ENCODE measurements at regions not wholly inside any gene's neighbourhood (a gene's known extent, or its start where the extent isn't known, plus 50 kb on each side); places are given as distances from the start of the nearest gene placed in this dataset.

DNA sequence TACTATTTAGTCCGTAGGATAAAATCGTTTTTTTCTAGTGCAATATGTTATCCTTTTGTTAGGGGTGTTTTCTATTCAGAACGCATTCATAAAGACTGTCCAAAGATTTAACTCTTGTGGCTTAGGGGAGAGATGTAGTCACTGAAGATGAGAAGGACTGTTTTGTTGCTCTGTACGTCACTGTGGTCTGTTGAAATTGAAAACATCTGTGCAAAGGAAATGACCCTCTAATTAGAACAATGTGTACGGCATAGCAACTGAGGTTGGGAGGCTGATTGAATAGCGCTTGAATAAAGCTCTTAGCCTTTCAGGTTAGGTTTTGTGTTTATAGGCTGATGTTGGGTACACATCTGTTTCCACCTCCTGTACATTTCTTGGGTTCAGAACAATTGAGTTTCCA lies 453.4 kb upstream of the AKR1E2 start:
- DNase-seq, result no peak

DNA sequence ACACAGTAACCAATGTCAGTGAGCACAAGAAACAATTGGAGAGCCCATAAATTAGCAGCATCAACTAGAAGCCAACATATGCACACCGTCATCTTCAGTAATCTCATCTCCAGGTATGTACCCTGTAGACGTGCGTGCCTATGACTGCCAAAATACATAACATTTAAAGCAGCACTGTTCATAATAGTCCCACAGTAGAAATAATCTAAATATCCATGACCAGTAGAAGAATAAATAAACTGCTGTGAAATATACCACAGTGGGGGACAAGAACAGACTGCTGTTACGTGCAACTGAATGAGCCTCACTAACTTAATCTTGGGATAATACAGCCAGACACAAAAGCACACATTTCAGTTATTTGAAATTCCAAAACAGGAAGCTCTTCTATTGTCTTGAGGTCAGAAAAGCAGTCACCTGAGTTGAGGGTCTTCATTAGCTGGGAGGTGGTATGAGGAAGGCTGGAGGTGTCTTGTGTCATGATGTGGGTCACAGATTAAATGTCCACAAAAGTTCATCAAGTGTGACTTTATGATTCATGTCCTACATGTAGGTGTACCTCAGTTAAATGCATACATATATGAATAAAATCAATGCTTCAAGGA lies 454.2 kb upstream of the AKR1E2 start:
- DNase-seq, result no peak

DNA sequence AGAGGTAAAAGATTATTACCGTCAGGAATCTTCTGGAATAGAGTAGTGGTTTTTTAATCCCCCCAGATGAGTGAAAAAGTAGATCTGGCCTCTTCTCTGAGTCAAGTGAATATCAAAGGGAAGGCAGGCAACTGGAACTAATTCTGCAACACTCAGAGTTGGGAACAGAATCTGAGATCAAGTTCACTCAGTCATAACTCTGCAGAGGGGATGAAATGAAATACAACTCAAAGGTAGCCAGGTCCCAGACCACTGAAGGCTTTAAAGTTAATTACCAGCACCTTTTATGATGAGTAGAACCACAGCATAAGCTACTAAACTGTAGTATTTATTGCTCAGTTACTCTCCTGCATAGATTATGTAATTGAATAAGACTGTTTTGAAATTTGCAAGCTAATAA lies 455.6 kb upstream of the AKR1E2 start:
- DNase-seq, result no peak

- DNase-seq, result no peak
Observed at GRCh38 chr10:4361581-4361980, 464.4 kb upstream of the AKR1E2 start.

- peak; percentile 58 for DNase-seq
Observed at GRCh38 chr10:4359003-4359402, 467.0 kb upstream of the AKR1E2 start.

- no peak for DNase-seq
Observed at GRCh38 chr10:4357911-4358310, 468.1 kb upstream of the AKR1E2 start.

GRCh38 chr10:4355350-4355749 lies 470.7 kb upstream of the AKR1E2 start:
- DNase-seq, result no peak

GRCh38 chr10:4354382-4354812 lies 471.6 kb upstream of the AKR1E2 start:
- DNase-seq, result no peak

DNA sequence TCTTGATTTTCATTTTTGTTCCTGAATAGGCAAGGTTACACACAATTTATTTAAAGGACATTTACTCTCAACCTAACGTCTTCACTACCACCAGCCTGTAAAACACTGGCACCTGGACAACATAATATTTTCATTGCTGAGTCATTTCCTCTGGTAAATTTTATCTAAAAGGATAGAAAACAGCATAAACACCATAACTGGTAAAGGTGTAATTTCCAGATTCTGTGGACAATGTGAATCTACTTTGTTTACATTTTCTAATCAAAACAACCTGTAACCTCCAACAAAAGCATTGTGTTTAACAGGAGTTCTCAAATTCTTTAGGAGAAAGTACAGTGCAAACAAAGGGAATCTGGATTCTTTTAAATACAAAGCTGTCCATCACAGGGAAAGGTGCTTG lies 472.0 kb upstream of the AKR1E2 start:
- no peak for DNase-seq

DNA sequence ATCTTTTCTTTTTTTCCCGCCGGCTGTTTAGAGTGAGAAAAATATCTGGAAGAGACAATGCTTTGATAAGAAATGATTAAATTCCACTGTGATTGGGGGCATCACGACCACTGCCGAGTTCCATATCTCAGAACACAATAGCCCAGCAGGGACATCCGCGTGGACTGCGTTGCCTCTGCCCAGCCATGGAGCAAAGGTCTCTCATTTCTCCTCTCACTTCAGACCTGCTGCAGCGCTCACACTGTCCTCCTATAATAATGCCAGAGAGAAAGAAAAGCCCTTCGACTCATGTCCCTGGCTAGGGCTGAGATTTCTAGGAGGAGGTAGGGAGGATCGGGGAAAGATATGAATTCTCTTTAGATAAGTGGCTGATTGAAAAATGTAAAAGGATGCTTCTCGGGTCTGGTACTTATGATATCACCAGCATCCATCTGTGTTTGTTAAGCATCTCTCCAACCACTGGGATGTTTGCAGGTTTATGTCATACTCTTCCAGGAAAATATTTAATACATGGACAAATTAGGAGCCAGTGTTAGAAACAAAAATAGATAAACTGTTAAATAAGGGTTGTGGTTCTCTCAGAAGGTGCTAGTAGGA lies 472.9 kb upstream of the AKR1E2 start:
- DNase-seq, result no peak

DNA sequence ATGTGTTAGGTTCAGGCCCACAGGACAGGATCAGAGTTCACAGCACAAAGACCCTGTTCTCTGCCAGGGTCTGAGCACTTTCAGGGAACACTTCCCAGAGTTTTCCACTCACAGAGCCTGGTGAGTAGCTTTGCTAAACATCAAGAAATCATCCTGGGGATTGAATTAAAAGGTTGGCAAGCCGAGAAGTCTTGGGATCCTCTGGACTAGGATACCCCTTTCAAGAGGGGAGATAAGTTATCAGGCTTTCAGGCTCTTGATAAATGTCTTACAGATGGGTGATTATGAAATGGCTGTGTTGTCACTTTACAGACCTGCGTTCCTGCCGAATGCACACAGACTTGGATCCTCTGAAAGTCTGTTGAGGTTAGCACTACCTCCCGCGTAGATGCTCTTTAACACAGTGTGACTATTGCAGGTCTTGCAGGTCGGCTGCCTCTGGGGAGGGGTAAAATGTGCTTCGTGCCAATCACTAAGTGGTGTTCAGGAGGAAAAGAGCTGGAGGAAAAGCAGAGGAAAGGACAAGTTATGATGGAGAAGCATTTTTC lies 473.5 kb upstream of the AKR1E2 start:
- peak; percentile 45 for DNase-seq

DNA sequence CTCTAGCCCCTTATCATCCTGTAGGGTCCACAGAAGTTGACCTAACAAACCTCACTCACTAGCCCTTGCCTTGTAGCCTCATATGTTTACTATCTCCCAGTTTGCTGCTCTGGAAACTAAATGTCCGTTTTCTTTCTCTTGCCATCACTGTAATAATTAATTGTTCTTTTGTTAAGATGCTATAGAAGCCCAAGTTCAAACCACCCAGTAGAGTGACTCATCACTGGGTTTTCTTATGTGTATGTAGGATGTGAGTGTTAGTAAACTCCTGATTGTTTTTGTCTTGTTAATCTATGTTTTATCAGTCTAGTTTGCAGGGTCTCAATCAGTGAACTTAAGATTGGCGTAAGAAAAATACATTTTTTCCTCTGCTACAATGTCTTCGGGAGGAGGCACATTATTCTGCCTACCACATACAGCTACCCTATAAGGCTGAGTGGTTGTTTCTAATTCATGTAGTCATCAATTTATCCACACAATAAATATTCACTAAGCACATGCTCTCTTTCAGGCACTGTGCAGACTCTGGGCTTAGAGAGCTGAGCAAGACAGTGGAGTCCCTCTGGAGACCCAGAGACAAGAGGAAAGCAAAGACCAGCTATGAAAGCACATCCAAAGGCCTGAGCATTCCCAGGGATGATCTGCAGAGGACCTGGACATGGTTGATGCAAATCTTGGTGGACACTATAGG lies 474.1 kb upstream of the AKR1E2 start:
- no peak for DNase-seq

DNA sequence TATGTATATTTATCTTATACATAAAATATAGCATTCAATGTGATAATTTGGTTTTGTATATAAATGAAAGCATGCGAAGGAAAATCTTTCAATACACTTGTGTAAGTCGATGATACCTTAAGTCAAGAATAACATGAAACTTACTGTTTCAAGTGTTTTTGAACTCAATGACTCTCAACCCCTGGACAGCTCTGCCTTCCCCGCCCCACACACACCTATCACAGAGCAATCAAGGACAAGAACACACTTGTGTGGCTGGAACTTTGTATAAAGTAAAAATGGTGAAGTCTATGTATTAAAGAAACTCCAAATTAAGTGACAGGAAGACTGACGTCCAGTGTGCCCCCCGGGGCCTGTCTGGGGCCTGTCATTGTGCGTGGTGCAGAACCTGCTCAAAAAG lies 478.6 kb upstream of the AKR1E2 start:
- no peak for DNase-seq

GRCh38 chr10:4345877-4346646 lies 479.9 kb upstream of the AKR1E2 start:
- peak; percentile 91 for DNase-seq

GRCh38 chr10:4344492-4344994 lies 481.5 kb upstream of the AKR1E2 start:
- DNase-seq, result peak; percentile 16

DNA sequence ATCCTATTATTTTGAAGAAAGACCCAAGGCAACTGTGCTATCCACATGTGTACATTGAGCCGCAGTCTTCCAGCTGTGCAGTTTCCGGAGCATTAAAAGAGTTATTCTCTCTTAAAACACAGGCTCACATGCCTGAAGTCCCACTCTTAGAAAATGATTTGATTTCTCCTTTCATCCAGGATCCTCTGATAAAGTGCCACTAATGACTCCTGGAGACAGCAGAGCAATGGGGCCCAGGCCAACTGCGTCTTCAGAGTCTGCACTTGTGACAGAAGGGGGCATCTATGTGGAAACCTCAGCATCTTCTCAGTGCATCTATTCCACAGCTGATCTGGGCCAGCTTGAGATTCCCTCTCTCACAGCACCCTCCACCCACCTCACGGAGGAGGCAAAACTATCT lies 482.1 kb upstream of the AKR1E2 start:
- no peak for DNase-seq

DNA sequence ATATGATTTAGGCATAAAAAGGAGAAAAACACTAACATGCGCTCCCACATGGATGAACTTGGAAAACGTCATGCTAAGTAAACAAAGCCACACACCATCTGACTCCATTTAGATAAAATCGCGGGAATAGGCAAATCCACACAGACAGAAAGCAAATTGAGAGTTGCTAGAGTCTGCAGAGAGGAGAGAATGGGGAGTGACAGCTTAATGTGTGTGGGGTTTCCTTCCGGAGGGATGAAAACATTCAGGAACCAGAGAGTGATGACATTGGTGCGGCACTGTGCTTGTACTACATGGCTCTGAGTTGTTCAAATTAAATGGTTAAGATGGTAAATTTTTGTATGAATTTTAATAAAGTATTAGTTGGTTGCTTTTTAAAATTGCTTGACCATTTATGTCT lies 482.9 kb upstream of the AKR1E2 start:
- DNase-seq, result no peak

DNA sequence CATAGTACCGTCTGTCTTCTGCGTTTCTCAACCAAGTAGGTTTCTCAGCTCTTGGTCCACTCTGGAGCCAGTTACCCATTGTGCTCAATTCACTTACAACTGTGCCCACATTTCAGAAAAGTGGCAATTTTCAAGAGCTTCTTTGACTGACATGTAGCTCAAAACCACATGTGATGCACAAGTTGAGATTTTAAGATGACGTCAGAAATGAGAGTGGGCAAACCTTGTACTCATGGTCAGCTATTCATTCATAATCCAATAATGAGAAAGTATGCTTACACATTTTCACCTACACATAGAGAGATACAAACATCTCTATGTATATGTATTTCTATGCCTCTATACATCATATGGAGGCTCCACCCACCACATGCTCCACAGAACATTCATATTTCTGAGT lies 487.2 kb upstream of the AKR1E2 start:
- DNase-seq, result no peak

DNA sequence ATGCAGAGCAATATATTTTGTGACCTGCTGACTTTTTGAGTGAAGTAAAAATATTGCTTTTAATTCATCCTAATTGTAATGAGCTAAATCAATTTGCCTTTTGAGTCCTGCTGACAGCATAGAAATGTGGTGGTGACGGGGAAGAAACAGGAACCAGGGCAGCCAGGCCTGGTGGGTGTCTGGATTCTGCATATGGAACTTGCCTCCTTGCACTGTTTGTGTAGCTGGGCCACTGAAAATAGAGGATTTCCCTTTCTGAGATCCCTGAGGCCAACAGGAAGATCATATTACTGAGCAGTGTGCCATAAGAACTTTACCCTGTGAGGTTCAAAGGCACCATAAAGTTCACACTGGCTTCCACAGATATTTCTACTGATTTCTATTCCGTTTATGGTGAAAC lies 488.4 kb upstream of the AKR1E2 start:
- DNase-seq, result no peak

DNA sequence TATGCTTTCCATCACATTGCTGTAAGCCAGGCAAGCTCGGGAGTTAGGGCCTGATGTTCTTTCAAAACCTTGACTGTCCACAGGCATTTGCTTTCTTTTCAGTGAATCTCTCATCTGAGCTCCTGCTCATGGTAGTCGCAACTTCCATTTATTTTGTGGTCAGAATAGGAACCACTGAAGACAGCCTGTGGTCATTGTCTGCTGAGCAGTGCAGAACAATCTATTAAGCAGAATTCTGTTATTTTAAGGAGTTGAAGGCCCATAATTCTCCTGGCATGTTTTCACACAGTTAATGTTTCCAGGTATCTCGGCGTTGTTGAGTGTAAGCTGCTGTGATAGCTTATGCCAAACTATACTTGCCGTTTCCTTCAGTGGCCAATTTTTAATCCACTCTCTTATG lies 491.1 kb upstream of the AKR1E2 start:
- DNase-seq, result no peak

DNA sequence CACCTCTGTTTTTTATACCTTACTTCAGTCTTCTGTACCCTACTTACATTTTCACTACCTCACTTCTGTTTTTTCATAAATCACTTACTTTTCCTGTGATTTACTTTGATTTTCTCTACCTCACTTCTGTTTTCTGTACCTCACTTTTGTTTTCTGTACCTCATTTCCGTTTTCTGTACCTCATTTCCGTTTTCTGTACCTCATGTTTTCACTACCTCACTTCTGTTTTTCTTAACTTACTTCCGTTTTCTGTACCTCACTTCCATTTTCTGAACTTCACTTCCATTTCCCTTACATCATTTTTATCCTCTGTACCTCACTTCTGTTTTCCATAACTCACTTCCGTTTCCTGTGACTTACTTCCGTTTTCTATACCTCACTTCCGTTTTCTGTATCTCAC lies 492.0 kb upstream of the AKR1E2 start:
- no peak for DNase-seq

DNA sequence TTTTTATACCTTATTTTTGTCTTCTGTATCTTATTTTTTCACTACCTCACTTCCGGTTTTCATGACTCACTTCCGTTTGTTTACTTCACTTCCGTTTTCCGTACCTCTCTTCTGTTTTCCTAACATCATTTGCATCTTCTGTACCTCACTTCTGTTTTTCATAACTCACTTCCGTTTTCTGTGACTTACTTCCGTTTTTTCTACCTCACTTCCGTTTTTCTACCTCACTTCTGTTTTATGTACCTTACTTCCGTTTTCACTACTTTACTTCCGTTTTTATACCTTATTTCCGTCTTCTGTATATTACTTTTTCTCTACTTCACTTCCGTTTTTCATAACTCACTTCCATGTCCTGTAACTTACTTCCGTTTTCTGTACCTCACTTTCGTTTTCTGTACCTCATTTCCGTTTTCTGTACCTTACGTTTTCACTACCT lies 492.5 kb upstream of the AKR1E2 start:
- DNase-seq, result no peak

DNA sequence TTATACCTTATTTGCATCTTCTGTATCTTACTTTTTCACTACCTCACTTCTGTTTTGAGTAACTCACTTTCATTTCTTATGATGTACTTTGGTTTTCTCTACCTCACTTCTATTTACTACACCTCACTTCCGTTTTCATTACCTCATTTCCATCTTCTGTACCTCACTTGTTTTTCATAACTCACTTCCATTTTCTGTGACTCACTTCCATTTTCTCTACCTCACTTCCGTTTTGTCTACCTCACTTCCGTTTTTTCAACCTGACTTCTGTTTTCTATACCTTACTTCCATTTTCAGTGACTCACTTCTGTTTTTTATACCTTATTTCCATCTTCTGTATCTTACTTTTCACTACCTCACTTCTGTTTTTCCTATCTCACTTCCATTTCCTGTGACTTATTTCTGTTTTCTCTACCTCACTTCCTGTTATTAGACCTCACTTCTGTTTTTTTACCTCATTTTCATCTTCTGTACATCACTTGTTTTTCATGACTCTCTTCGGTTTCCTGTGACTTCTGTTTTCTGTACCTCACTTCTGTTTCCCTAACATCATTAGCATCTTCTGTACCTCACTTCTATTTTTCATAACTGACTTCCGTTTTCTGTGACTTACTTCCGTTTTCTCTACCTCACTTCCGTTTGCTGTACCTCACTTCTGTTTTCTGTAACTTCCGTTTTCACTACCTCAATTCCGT lies 493.1 kb upstream of the AKR1E2 start:
- no peak for DNase-seq

All from NCI-H446 treated with DMSO at 0.1 percent for 48 hours (cell line).